GM23248 (cell line): ENCODE measurements at regions not wholly inside any gene's neighbourhood (a gene's known extent, or its start where the extent isn't known, plus 50 kb on each side); places are given as distances from the start of the nearest gene placed in this dataset.

Source experiments
- DNase-seq: peaks from one replicate; pipeline ENCODE4 v3.0.0-alpha.2; 2015
- H2AFZ ChIP-seq: fragments of 200-600 bp; sonication (generic); 2 replicates; pipeline ENCODE4 v1.6.1; 2016; ENCODE audit warnings: antibody characterized with exemption
- H3F3A ChIP-seq: fragments of 200-600 bp; sonication (generic); 2 replicates; pipeline ENCODE4 v1.6.1; 2016; ENCODE audit warnings: mild to moderate bottlenecking, antibody characterized with exemption, mixed run types; ENCODE audit not compliant: insufficient read depth
- H3K27ac ChIP-seq: fragments of 200-600 bp; sonication (generic); 2 replicates; pipeline ENCODE4 v1.5.1; 2016; ENCODE audit warnings: mild to moderate bottlenecking
- H3K27me3 ChIP-seq: fragments of 200-600 bp; sonication (generic); replicated peaks from 2 replicates; pipeline ENCODE4 v1.6.1; 2016; ENCODE audit warnings: mild to moderate bottlenecking; ENCODE audit not compliant: insufficient read depth
- H3K36me3 ChIP-seq: fragments of 200-600 bp; sonication (generic); 2 replicates; pipeline ENCODE4 v1.6.1; 2016; ENCODE audit warnings: low read depth, mild to moderate bottlenecking
- H3K4me1 ChIP-seq: fragments of 200-600 bp; sonication (generic); 2 replicates; pipeline ENCODE4 v1.6.1; 2016; ENCODE audit warnings: mild to moderate bottlenecking; ENCODE audit not compliant: insufficient read depth
- H3K4me2 ChIP-seq: fragments of 200-600 bp; sonication (generic); one replicate; pipeline ENCODE4 v1.6.1; 2016; ENCODE audit warnings: mild to moderate bottlenecking; ENCODE audit not compliant: unreplicated experiment
- H3K4me3 ChIP-seq: fragments of 200-600 bp; sonication (generic); 2 replicates; pipeline ENCODE4 v1.5.1; 2016; ENCODE audit warnings: mild to moderate bottlenecking
- H3K79me2 ChIP-seq: fragments of 200-600 bp; sonication (generic); 2 replicates; pipeline ENCODE4 v1.6.1; 2016; ENCODE audit warnings: mild to moderate bottlenecking; ENCODE audit not compliant: insufficient read depth
- H3K9ac ChIP-seq: fragments of 200-600 bp; sonication (generic); 2 replicates; pipeline ENCODE4 v1.6.1; 2016; ENCODE audit warnings: mild to moderate bottlenecking
- H3K9me2 ChIP-seq: fragments of 200-600 bp; sonication (generic); 2 replicates; pipeline ENCODE4 v1.6.1; 2016; ENCODE audit warnings: mixed run types, mild to moderate bottlenecking, moderate library complexity; ENCODE audit not compliant: insufficient read depth
- H3K9me3 ChIP-seq: fragments of 200-600 bp; sonication (generic); one replicate; pipeline ENCODE4 v1.6.1; 2017; ENCODE audit warnings: low read depth
- H4K20me1 ChIP-seq: fragments of 200-600 bp; sonication (generic); 2 replicates; pipeline ENCODE4 v1.6.0; 2016; ENCODE audit not compliant: insufficient read depth
- EZH2 ChIP-seq: fragments of 200-600 bp; sonication (generic); IDR thresholded peaks from 2 replicates; pipeline ENCODE4 v1.6.1; 2018; ENCODE audit warnings: antibody characterized with exemption, mild to moderate bottlenecking; ENCODE audit not compliant: insufficient read depth, poor library complexity, severe bottlenecking
- EZH2phosphoT487 ChIP-seq: fragments of 200-600 bp; sonication (generic); IDR thresholded peaks from 2 replicates; pipeline ENCODE4 v1.6.1; 2018; ENCODE audit warnings: antibody characterized with exemption, moderate library complexity, mild to moderate bottlenecking, low read depth; ENCODE audit not compliant: insufficient read depth
- WGBS, 2 experiments: methylation state at CpG; one replicate each; pipeline ENCODE4 v1.1.6; 2015 to 2017; ENCODE audit warnings: low lambda C conversion rate in 2 of 2, low coverage in 1 of 2; ENCODE audit errors: missing lambda C conversion rate in 2 of 2; 5-methylcytosine and 5-hydroxymethylcytosine counted together
- in situ Hi-C: fragments of 300-500 bp; cut with MboI; formaldehyde crosslinking; loops from 2 replicates; pipeline ENCODE4 v1.15.0; 2020

DNA sequence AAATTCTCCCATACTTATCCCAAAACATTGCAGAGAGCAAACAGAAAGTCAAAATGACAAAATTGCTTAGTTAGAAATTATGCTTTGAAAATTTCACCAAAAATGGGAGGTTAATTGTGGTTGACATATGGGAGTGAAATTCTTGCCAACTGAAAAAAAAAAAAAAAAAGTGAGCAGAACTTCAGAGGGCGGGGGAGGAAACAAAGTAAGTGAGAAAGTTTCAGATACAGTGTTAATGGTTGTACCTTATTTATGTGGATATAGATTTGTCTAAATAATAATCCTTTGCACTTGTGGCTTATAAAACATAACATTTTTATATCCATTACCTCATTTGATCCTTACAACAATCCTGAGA lies 91.5 kb upstream of the RAP2B start:
- Histone ChIP-seq H3K27ac (peak overlapping the region; percentile 59), H3K36me3 (no peaks in the 10 kb centered on the region), H4K20me1 (no peaks in the 10 kb centered on the region), H3K27me3 (no peaks in the 10 kb centered on the region), H3K9me2 (no peaks in the 10 kb centered on the region), H3K9me3 (no peaks in the 10 kb centered on the region), H2AFZ (peak overlapping the region; percentile 58), H3K79me2 (no peaks in the 10 kb centered on the region), H3K4me3 (peak overlapping the region; percentile 48), H3K9ac (0 out of 2 replicates have a peak overlapping the region, but pooled peaks have one; percentile 45), H3K4me2 (peak overlapping the region; percentile 64), H3F3A (peaks cover 16% of the 10 kb centered on the region), H3K4me1 (peaks cover 15% of the 10 kb centered on the region)
- DNase-seq, result peak; percentile 44
- TF ChIP-seq EZH2 (no peak), EZH2phosphoT487 (no peak)
- 6% methylated on average over 1 of the region's 1 CpG for WGBS, 2 experiments
- in situ Hi-C loops, result no loop called here

DNA sequence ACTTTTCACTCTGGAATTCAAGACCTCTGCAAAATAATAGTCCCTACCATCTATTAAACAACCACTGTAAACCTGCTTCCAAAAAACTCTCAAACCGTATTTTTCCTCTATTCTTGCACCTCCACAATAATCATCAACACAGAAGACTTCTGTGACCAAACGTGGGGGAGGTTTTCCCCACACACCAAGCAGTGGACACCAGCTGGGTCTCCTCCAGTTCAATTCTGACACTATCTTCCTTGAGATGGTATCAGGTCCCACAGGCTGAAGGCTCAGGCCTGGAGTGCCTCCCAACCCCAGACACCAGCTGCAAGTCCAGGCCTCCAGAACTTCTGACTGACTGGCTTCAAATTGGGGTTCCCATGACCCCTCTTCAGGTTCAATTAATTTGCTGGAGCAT lies 89.6 kb upstream of the RAP2B start:
- in situ Hi-C loops, result no loop called here
- no peaks in the 10 kb centered on the region for H3K27me3 ChIP-seq
- H3K9ac ChIP-seq, result no peak overlapping the region
- no peak overlapping the region for H3K4me3 ChIP-seq
- peaks cover 16% of the 10 kb centered on the region for H3F3A ChIP-seq
- no peaks in the 10 kb centered on the region for H3K79me2 ChIP-seq
- no peak for DNase-seq
- H3K9me3 ChIP-seq, result no peaks in the 10 kb centered on the region
- H3K4me1 ChIP-seq, result peaks cover 15% of the 10 kb centered on the region
- H4K20me1 ChIP-seq, result no peaks in the 10 kb centered on the region
- WGBS, 2 experiments, result 95 to 97% methylated on average over 2 of the region's 2 CpGs
- TF ChIP-seq EZH2 (no peak), EZH2phosphoT487 (no peak)
- no peaks in the 10 kb centered on the region for H3K36me3 ChIP-seq
- no peaks in the 10 kb centered on the region for H3K9me2 ChIP-seq
- no peak overlapping the region for H3K4me2 ChIP-seq
- H2AFZ ChIP-seq, result no peak overlapping the region
- no peak overlapping the region for H3K27ac ChIP-seq

- Histone ChIP-seq H3F3A (peaks cover 16% of the 10 kb centered on the region), H3K36me3 (no peaks in the 10 kb centered on the region), H3K27ac (no peak overlapping the region), H3K4me2 (no peak overlapping the region), H3K79me2 (no peaks in the 10 kb centered on the region), H3K9me2 (no peaks in the 10 kb centered on the region), H4K20me1 (no peaks in the 10 kb centered on the region), H3K4me1 (peaks cover 15% of the 10 kb centered on the region), H3K4me3 (no peak overlapping the region), H3K27me3 (no peaks in the 10 kb centered on the region), H3K9me3 (no peaks in the 10 kb centered on the region), H2AFZ (no peak overlapping the region), H3K9ac (no peak overlapping the region)
- TF ChIP-seq EZH2phosphoT487 (no peak), EZH2 (no peak)
- in situ Hi-C loops, result no loop called here
- 76 to 77% methylated on average over 5 of the region's 5 CpGs for WGBS, 2 experiments
- DNase-seq, result no peak
These were observed 89.2 kb upstream of the RAP2B start for GRCh38 chr3:153072856-153073255.

DNA sequence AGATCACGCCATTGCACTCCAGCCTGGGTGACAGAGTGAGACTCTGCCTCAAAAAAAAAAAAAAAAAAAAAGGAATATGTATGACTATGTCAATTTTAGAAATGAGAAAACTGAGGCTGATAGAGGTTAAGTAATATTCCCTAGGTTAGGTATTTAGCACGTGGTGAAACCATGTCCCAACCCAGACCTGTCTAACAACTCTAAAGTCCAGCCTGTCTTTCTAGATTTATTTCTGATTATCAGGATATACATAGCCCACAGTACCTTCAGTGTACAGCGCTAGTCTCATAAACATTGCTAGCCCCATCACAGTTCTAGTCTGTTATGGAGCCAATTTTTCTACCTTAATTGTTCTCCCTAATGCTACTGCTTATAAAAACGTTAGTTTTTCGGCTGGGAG lies 88.4 kb upstream of the RAP2B start:
- H3K36me3 ChIP-seq, result no peaks in the 10 kb centered on the region
- in situ Hi-C loops, result no loop called here
- no peak overlapping the region for H2AFZ ChIP-seq
- 68 to 69% methylated on average over 5 of the region's 5 CpGs for WGBS, 2 experiments
- no peaks in the 10 kb centered on the region for H3K27me3 ChIP-seq
- TF ChIP-seq EZH2 (no peak), EZH2phosphoT487 (no peak)
- H3K9ac ChIP-seq, result no peak overlapping the region
- H3K4me2 ChIP-seq, result no peak overlapping the region
- H3K9me2 ChIP-seq, result no peaks in the 10 kb centered on the region
- no peaks in the 10 kb centered on the region for H4K20me1 ChIP-seq
- peaks cover 15% of the 10 kb centered on the region for H3K4me1 ChIP-seq
- H3K4me3 ChIP-seq, result no peak overlapping the region
- H3K27ac ChIP-seq, result no peak overlapping the region
- no peaks in the 10 kb centered on the region for H3K79me2 ChIP-seq
- no peaks in the 10 kb centered on the region for H3K9me3 ChIP-seq
- DNase-seq, result no peak
- peaks cover 16% of the 10 kb centered on the region for H3F3A ChIP-seq

GRCh38 chr3:153078826-153079225 lies 83.2 kb upstream of the RAP2B start:
- no peaks in the 10 kb centered on the region for H3K36me3 ChIP-seq
- H3K79me2 ChIP-seq, result no peaks in the 10 kb centered on the region
- H3F3A ChIP-seq, result no peaks in the 10 kb centered on the region
- no peak overlapping the region for H3K27ac ChIP-seq
- in situ Hi-C loops, result no loop called here
- H4K20me1 ChIP-seq, result no peaks in the 10 kb centered on the region
- H3K4me3 ChIP-seq, result no peak overlapping the region
- no peaks in the 10 kb centered on the region for H3K4me1 ChIP-seq
- no peak overlapping the region for H3K4me2 ChIP-seq
- H2AFZ ChIP-seq, result no peak overlapping the region
- no peak overlapping the region for H3K9ac ChIP-seq
- H3K9me2 ChIP-seq, result no peaks in the 10 kb centered on the region
- DNase-seq, result no peak
- no peaks in the 10 kb centered on the region for H3K9me3 ChIP-seq
- WGBS, 2 experiments, result 80 to 83% methylated on average over 7 of the region's 7 CpGs
- TF ChIP-seq EZH2phosphoT487 (no peak), EZH2 (no peak)
- H3K27me3 ChIP-seq, result no peaks in the 10 kb centered on the region
